H9 (cell line): ENCODE measurements at regions not wholly inside any gene's neighbourhood (a gene's known extent, or its start where the extent isn't known, plus 50 kb on each side); places are given as distances from the start of the nearest gene placed in this dataset.

Source experiments
- DNase-seq: peaks from one replicate; pipeline ENCODE4 v3.0.0-alpha.2; 2017
- H2AFZ ChIP-seq: one replicate; pipeline ENCODE4 v1.6.1; 2013; ENCODE audit warnings: mild to moderate bottlenecking, low read length, control low read depth, moderate library complexity
- H2AK5ac ChIP-seq: 2 replicates; pipeline ENCODE4 v1.6.1; 2013; ENCODE audit warnings: low read length, control low read depth, mixed read lengths; ENCODE audit not compliant: insufficient read length
- H2BK120ac ChIP-seq: one replicate; pipeline ENCODE4 v1.6.1; 2013; ENCODE audit warnings: low read depth, mild to moderate bottlenecking, low read length, control low read depth, inconsistent platforms; ENCODE audit not compliant: poor library complexity, severe bottlenecking
- H2BK12ac ChIP-seq: 2 replicates; pipeline ENCODE4 v1.6.1; 2013; ENCODE audit warnings: low read length, control low read depth, mixed read lengths, low read depth; ENCODE audit not compliant: insufficient read length
- H2BK15ac ChIP-seq: 2 replicates; pipeline ENCODE4 v1.6.1; 2013; ENCODE audit warnings: low read depth, low read length, control low read depth
- H2BK20ac ChIP-seq: one replicate; pipeline ENCODE4 v1.6.1; 2013; ENCODE audit warnings: low read depth, mild to moderate bottlenecking, low read length, control low read depth, inconsistent platforms; ENCODE audit not compliant: poor library complexity, severe bottlenecking
- H2BK5ac ChIP-seq: 2 replicates; pipeline ENCODE4 v1.6.1; 2013; ENCODE audit warnings: low read length, control low read depth, mixed read lengths; ENCODE audit not compliant: insufficient read length
- H3K14ac ChIP-seq: 2 replicates; pipeline ENCODE4 v1.6.1; 2013; ENCODE audit warnings: low read length, control low read depth; ENCODE audit not compliant: insufficient read depth
- H3K18ac ChIP-seq: 2 replicates; pipeline ENCODE4 v1.6.1; 2013; ENCODE audit warnings: low read depth, mild to moderate bottlenecking, mixed read lengths, low read length, control low read depth; ENCODE audit not compliant: insufficient read length
- H3K23ac ChIP-seq: 2 replicates; pipeline ENCODE4 v1.6.1; 2013; ENCODE audit warnings: low read length, control low read depth, mixed read lengths, low read depth; ENCODE audit not compliant: insufficient read length
- H3K23me2 ChIP-seq: 2 replicates; pipeline ENCODE4 v1.6.1; 2013; ENCODE audit warnings: low read depth, mild to moderate bottlenecking, mixed read lengths, low read length, control low read depth; ENCODE audit not compliant: insufficient read length, poor library complexity, severe bottlenecking
- H3K27ac ChIP-seq: 2 replicates; pipeline ENCODE4 v1.5.1; 2013; ENCODE audit warnings: low read length, control low read depth, mixed read lengths, low read depth; ENCODE audit not compliant: insufficient read length
- H3K27me3 ChIP-seq: 2 replicates; pipeline ENCODE4 v1.6.1; 2013; ENCODE audit warnings: low read length, control low read depth, inconsistent platforms; ENCODE audit not compliant: insufficient read depth
- H3K4ac ChIP-seq: 2 replicates; pipeline ENCODE4 v1.6.1; 2013; ENCODE audit warnings: low read depth, mild to moderate bottlenecking, control low read depth, inconsistent platforms, low read length, moderate library complexity
- H3K4me1 ChIP-seq: 2 replicates; pipeline ENCODE4 v1.6.1; 2013; ENCODE audit warnings: low read length, control low read depth, inconsistent platforms; ENCODE audit not compliant: insufficient read depth
- H3K4me2 ChIP-seq: 2 replicates; pipeline ENCODE4 v1.6.1; 2013; ENCODE audit warnings: low read length, control low read depth, mixed read lengths; ENCODE audit not compliant: insufficient read length, insufficient read depth
- H3K56ac ChIP-seq: 2 replicates; pipeline ENCODE4 v1.6.1; 2013; ENCODE audit warnings: low read depth, mild to moderate bottlenecking, mixed read lengths, low read length, control low read depth; ENCODE audit not compliant: insufficient read length
- H3K79me1 ChIP-seq: 2 replicates; pipeline ENCODE4 v1.6.1; 2013; ENCODE audit warnings: low read depth, mild to moderate bottlenecking, moderate library complexity, low read length, control low read depth, inconsistent platforms; ENCODE audit not compliant: insufficient read depth, poor library complexity, severe bottlenecking
- H3K79me2 ChIP-seq: 2 replicates; pipeline ENCODE4 v1.6.1; 2013; ENCODE audit warnings: low read length, control low read depth, inconsistent platforms; ENCODE audit not compliant: insufficient read depth
- H3K9ac ChIP-seq: 2 replicates; pipeline ENCODE4 v1.6.1; 2013; ENCODE audit warnings: low read length, control low read depth, mixed read lengths; ENCODE audit not compliant: insufficient read length; ENCODE audit errors: extremely low read depth
- H3K9me3 ChIP-seq: one replicate; pipeline ENCODE4 v1.6.1; 2013; ENCODE audit warnings: low read depth, low read length, inconsistent platforms; ENCODE audit not compliant: control insufficient read depth
- H3T11ph ChIP-seq: one replicate; pipeline ENCODE4 v1.6.1; 2013; ENCODE audit warnings: mild to moderate bottlenecking, low read length, control low read depth, inconsistent platforms
- H4K20me1 ChIP-seq: one replicate; pipeline ENCODE4 v1.6.1; 2013; ENCODE audit not compliant: control insufficient read depth, insufficient read length, insufficient read depth
- H4K5ac ChIP-seq: 2 replicates; pipeline ENCODE4 v1.6.1; 2013; ENCODE audit warnings: low read depth, mild to moderate bottlenecking, mixed read lengths, low read length, control low read depth; ENCODE audit not compliant: insufficient read length
- H4K8ac ChIP-seq: replicated peaks from 2 replicates; pipeline ENCODE4 v1.6.1; 2013; ENCODE audit warnings: low read length, control low read depth, mixed read lengths, low read depth; ENCODE audit not compliant: insufficient read length
- H4K91ac ChIP-seq: 2 replicates; pipeline ENCODE4 v1.6.1; 2013; ENCODE audit warnings: low read depth, mild to moderate bottlenecking, moderate library complexity, mixed read lengths, low read length, control low read depth; ENCODE audit not compliant: insufficient read length
- H3K27ac Mint-ChIP-seq, 3 experiments: 2 replicates in 2 of 3; 3 replicates in 1 of 3; pipeline ENCODE4 v1.8.0; 2020 to 2021; ENCODE audit warnings: mixed read lengths in 3 of 3, mild to moderate bottlenecking in 1 of 3, moderate library complexity in 1 of 3
- H3K27me3 Mint-ChIP-seq: 2 replicates; pipeline ENCODE4 v1.8.0; 2021; ENCODE audit warnings: low read depth, mild to moderate bottlenecking, moderate library complexity, mixed read lengths
- H3K36me3 Mint-ChIP-seq, 3 experiments: 2 replicates in 2 of 3; 3 replicates in 1 of 3; pipeline ENCODE4 v1.8.0; 2020 to 2021; ENCODE audit warnings: low read depth in 3 of 3, mixed read lengths in 3 of 3; ENCODE audit not compliant: insufficient read depth in 1 of 3
- H3K4me1 Mint-ChIP-seq, 2 experiments: 2 replicates each; pipeline ENCODE4 v1.8.0; 2020; ENCODE audit warnings: mixed read lengths in 2 of 2
- H3K4me3 Mint-ChIP-seq, 2 experiments: 2 replicates in 1 of 2; 3 replicates in 1 of 2; pipeline ENCODE4 v1.8.0; 2020 to 2021; ENCODE audit warnings: mild to moderate bottlenecking in 2 of 2, mixed read lengths in 2 of 2, moderate library complexity in 1 of 2
- H3K9me3 Mint-ChIP-seq, 2 experiments: 2 replicates in 1 of 2; 3 replicates in 1 of 2; pipeline ENCODE4 v1.8.0; 2020; ENCODE audit warnings: mild to moderate bottlenecking in 2 of 2, mixed read lengths in 2 of 2, moderate library complexity in 1 of 2
- CTCF ChIP-seq: fragments of 200-600 bp; sonication (generic); conservative IDR thresholded peaks from 3 replicates; pipeline ENCODE4 v1.8.0; 2021; ENCODE audit warnings: antibody characterized with exemption, mild to moderate bottlenecking
- WGBS: extraction: QIAGEN DNeasy Blood & Tissue Kit; methylation state at CpG from one replicate; pipeline ENCODE4 v1.1.7; 2013; ENCODE audit warnings: missing lambda C conversion rate, low lambda C conversion rate, mixed read lengths; ENCODE audit not compliant: insufficient read length; ENCODE audit errors: extremely low coverage; 5-methylcytosine and 5-hydroxymethylcytosine counted together

GRCh38 chr6:50362706-50363105, 313.0 kb upstream of the DEFB112 start:
- Histone ChIP-seq H2BK12ac (no peak overlapping the region), H2BK20ac (no peak overlapping the region), H2AFZ (no peak overlapping the region), H4K8ac (no peak overlapping the region), H2AK5ac (no peak overlapping the region), H3K27me3 (no peaks in the 10 kb centered on the region), H3K23ac (no peak overlapping the region), H4K91ac (no peak overlapping the region), H3K9me3 (no peaks in the 10 kb centered on the region), H3K4me2 (no peak overlapping the region), H3K9ac (no peak overlapping the region), H3K4ac (no peak overlapping the region), H3K79me2 (no peaks in the 10 kb centered on the region), H2BK15ac (no peak overlapping the region), H3K14ac (no peak overlapping the region), H3K18ac (no peak overlapping the region), H3K79me1 (no peaks in the 10 kb centered on the region), H2BK5ac (no peak overlapping the region), H3K27ac (no peak overlapping the region), H4K5ac (no peak overlapping the region), H3K23me2 (no peaks in the 10 kb centered on the region), H3K4me1 (no peaks in the 10 kb centered on the region), H3T11ph (no peak overlapping the region), H4K20me1 (no peaks in the 10 kb centered on the region), H2BK120ac (no peak overlapping the region), H3K56ac (no peak overlapping the region)
- no peak for TF ChIP-seq CTCF
- Mint-ChIP-seq H3K27ac (no peak overlapping the region), H3K4me3 (no peak overlapping the region), H3K4me1 (peaks cover 3 to 4% of the 10 kb centered on the region in 2 experiments; a peak in 1 of 4 replicates), H3K27me3 (no peaks in the 10 kb centered on the region), H3K9me3 (no peaks in the 10 kb centered on the region), H3K36me3 (no peaks in the 10 kb centered on the region)
- DNase-seq, result no peak
- WGBS, result no CpG with 5 or more reads among the region's 1 CpG
